ENCODE measurements at regions not wholly inside any gene's neighbourhood (a gene's known extent, or its start where the extent isn't known, plus 50 kb on each side); places are given as distances from the start of the nearest gene placed in this dataset.

DNA sequence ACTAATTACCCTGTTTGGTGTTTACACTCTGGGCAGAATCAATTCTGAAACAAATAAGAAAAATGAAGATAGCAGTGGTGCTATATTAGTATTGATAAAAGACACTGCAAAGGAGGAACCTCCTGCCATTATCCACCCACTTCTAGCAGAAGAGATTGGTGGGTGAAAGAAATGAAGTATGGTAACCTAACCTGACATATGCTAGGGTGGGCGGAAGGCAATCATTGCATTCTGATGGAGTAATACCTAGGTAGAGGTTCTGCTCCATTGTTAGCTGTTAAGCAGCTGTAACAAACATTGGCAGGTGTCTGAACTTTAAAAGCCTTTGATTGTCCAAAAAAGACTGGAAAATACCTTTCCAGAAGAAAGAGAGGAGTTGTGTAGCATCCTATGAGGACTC is 95.9 kb downstream of the OTUD1 start:
- TF ChIP-seq POLR2A (IDR thresholded peaks at IDR 0.05), result no peak
- TF ChIP-seq, protein P1, sequence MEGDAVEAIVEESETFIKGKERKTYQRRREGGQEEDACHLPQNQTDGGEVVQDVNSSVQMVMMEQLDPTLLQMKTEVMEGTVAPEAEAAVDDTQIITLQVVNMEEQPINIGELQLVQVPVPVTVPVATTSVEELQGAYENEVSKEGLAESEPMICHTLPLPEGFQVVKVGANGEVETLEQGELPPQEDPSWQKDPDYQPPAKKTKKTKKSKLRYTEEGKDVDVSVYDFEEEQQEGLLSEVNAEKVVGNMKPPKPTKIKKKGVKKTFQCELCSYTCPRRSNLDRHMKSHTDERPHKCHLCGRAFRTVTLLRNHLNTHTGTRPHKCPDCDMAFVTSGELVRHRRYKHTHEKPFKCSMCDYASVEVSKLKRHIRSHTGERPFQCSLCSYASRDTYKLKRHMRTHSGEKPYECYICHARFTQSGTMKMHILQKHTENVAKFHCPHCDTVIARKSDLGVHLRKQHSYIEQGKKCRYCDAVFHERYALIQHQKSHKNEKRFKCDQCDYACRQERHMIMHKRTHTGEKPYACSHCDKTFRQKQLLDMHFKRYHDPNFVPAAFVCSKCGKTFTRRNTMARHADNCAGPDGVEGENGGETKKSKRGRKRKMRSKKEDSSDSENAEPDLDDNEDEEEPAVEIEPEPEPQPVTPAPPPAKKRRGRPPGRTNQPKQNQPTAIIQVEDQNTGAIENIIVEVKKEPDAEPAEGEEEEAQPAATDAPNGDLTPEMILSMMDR (IDR thresholded peaks at IDR 0.05), result no peak
